ENCODE measurements at regions not wholly inside any gene's neighbourhood (a gene's known extent, or its start where the extent isn't known, plus 50 kb on each side); places are given as distances from the start of the nearest gene placed in this dataset.
"Not testable (repeated sequence)": the region's sequence is repeated elsewhere in the genome, so short reads cannot be mapped to it uniquely, and the experiment has no call there.

- H3K4me3 ChIP-seq (ENCODE audit: low read depth, low read length) = no peak overlapping the region
- TF ChIP-seq CTCF (IDR thresholded peaks at IDR 0.05; ENCODE audit: borderline replicate concordance, insufficient read depth, low read depth, low read length) = no peak
These were observed 159.8 kb upstream of the MVB12B start for GRCh38 chr9:126166866-126167265.

- no peak for TF ChIP-seq CTCF (IDR thresholded peaks at IDR 0.05; ENCODE audit: borderline replicate concordance, insufficient read depth, low read depth, low read length)
- no peak overlapping the region for H3K4me3 ChIP-seq (ENCODE audit: low read depth, low read length)
These were observed 156.9 kb upstream of the MVB12B start for GRCh38 chr9:126169736-126170135.

DNA sequence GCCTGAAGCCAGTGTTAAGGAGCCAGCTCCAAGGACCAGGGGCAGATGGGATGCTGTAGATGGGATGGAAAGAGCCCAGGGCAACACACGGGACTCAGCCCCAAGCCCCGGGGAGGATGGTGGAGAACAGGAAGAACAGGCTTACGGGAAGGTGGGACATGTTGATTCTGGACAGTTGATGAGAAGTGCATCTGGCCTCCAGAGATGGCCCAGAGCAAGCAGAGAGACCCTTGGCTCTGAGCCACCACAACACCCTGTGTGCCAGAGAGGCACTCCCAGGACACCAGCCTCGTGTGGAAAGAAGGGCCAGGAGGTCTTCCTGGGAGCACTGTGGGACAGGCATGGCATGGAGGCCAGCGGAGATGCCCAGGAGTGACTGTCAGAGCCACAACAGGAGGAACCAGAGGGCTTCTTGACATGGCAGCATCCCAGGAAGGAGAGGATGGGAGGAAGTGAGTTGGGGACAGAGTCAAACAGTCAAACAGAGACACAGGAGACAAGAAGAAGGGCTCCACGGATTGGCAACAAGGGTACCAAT lies 156.3 kb upstream of the MVB12B start:
- TF ChIP-seq CTCF (IDR thresholded peaks at IDR 0.05; ENCODE audit: borderline replicate concordance, insufficient read depth, low read depth, low read length) = no peak
- no peak overlapping the region for H3K4me3 ChIP-seq (ENCODE audit: low read depth, low read length)

DNA sequence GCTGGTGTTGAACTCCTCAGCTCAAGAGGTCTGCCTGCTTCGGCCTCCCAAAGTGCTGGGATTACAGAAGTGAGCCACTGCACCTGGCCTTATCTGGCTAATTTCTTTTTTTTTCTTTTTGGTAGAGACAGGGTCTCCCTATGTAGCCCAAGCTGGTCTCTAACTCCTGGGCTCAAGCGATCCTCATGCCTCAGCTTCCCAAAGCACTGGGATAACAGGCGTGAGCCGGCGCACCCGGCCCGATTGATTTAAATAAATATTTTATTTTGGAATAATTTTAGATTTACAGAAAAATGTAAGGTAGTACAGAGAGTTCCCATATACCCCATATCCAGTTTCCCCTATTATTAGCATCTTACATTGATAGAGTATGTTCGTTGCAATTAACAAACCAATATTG lies 155.0 kb upstream of the MVB12B start:
- no peak for TF ChIP-seq CTCF (IDR thresholded peaks at IDR 0.05; ENCODE audit: borderline replicate concordance, insufficient read depth, low read depth, low read length)
- no peak overlapping the region for H3K4me3 ChIP-seq (ENCODE audit: low read depth, low read length)

DNA sequence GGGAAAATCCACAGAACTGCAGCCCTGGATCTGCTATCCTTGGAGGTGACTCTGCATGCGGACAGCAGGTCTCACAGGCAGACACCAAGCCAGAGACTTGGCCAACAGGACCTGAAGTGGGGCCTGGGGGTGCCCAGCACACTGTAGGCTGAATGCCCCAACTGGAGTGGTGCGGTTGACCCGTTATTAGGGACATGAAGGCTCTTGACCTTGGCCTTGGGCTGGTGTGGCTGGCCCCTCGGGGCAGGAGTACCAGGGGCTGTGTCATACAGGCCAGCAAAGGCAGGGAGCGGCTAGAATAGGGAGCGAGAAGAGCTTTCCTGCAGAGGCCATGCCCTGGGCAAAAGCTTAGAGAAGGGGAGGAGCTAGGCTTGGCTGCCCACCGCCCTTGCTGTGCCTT lies 153.2 kb upstream of the MVB12B start:
- no peak for TF ChIP-seq CTCF (IDR thresholded peaks at IDR 0.05; ENCODE audit: borderline replicate concordance, insufficient read depth, low read depth, low read length)
- no peak overlapping the region for H3K4me3 ChIP-seq (ENCODE audit: low read depth, low read length)

DNA sequence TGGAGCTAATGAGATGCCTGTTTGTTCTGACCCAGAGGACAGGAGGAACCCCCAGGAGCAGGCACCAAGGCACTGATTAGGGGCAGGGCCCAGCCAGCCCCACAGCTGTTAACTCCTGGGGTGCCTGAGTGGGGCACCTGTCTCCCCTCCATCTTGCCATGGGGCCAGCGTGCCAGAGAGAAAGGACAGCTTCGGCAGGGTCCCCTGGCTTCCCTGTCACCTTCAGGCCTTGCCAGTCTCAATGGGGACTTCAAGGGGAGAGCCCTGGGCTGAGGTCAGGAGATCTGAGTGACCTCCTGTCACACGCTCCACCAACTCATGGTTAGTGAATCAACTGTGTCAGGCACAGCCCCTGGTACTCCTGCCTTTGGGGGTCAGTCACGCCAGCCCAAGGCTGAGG lies 152.7 kb upstream of the MVB12B start:
- no peak for TF ChIP-seq CTCF (IDR thresholded peaks at IDR 0.05; ENCODE audit: borderline replicate concordance, insufficient read depth, low read depth, low read length)
- no peak overlapping the region for H3K4me3 ChIP-seq (ENCODE audit: low read depth, low read length)

DNA sequence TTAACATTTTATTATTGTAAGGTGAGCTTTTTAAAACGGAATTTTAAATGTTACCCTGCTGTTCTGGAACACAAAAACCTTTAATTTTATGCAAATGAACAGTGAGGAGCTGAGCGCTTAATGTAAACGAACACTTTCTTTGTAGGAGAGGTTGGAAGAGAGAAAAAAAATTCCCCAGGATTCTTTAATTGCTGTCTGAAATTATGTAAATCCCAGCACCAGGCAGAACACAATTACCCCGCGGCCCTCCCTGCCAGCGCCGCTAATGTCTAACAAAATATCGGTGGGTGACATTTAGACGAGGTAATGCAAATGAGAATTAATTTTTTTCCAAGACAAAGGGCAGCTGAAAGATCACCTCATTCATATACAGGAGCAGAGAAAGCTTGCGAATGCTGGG lies 143.4 kb upstream of the MVB12B start:
- TF ChIP-seq CTCF (IDR thresholded peaks at IDR 0.05; ENCODE audit: borderline replicate concordance, insufficient read depth, low read depth, low read length) = no peak
- H3K4me3 ChIP-seq (ENCODE audit: low read depth, low read length) = no peak overlapping the region

DNA sequence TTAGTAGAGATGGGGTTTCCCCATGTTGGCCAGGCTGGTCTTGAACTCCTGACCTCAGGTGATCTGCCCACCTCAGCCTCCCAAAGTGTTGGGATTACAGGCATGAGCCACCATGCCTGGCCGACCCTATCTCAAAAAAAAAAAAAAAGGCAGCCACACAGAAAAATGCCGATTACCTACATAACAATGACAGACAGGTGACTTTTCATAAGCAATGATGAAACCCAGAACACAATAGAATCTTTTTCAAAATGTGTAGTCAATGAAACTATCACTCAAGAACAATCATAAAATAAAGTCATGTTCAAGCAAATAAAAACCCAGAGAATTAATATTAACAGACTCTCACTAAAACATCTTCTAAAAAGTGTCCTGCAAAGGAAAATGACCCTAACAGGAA lies 135.6 kb upstream of the MVB12B start:
- not testable (repeated sequence) for H3K4me3 ChIP-seq (ENCODE audit: low read depth, low read length)

All from GM12875 (cell line).